ENCODE measurements at regions not wholly inside any gene's neighbourhood (a gene's known extent, or its start where the extent isn't known, plus 50 kb on each side); places are given as distances from the start of the nearest gene placed in this dataset.
"Not testable (repeated sequence)": the region's sequence is repeated elsewhere in the genome, so short reads cannot be mapped to it uniquely, and the experiment has no call there.

DNA sequence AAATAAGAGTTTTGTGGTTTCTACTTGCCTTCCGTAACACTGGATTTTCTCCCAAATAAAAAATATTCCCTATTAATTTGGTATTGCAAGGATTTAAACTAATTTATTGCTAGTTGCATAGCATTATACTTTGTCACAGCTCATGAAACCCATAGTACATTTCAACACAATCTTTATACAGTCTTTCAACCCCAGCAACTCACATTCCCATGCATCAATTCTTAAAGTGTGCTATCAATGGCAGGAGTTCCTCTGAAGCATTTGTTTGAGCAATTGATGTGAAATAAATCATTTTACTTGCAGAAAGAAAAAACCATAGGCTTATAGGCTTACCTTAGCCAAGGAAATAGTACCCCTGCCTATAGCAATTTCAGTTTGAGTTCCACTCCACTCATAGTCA lies 251.9 kb downstream of the PAPSS1 start:
- no peak for DNase-seq (ENCODE audit: low spot score)

DNA sequence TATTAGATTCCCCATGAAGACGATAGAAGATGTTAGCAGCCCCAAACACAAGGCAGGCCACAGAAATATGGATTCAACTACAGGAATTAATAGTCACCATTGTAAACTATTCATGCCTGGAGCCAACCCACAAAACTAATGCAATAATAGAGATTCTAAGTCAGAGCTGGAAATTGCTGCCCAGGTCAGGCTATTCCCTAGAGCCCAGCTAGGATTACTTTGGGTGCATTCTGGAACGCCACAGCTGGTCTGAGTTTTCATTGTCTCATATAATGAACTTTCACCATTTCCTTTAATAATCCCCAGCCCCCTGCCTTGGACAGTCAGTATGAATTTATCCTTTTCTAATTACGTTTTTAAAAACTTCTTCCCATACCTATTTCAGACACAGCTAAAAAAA lies 252.6 kb downstream of the PAPSS1 start:
- no peak for DNase-seq (ENCODE audit: low spot score)

DNA sequence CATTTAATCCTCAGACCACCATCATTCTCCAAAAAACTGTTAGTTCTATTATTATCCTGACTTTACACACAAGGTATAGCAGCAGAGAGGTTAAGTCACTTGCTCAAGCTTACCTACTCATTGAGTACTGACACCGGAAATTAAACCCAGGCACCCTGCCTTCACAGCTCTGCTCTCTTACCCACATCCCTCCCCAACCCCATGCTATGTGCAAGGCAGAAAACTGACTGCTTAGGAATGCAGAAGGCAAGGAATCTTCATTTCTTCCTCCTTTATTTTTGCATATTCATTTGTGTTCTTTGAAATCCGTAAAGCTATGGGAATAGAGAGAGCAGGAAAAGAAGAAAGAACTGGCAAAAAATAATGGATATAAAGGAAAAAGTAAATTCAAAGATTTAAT lies 261.8 kb downstream of the PAPSS1 start:
- DNase-seq (ENCODE audit: low spot score) = no peak

DNA sequence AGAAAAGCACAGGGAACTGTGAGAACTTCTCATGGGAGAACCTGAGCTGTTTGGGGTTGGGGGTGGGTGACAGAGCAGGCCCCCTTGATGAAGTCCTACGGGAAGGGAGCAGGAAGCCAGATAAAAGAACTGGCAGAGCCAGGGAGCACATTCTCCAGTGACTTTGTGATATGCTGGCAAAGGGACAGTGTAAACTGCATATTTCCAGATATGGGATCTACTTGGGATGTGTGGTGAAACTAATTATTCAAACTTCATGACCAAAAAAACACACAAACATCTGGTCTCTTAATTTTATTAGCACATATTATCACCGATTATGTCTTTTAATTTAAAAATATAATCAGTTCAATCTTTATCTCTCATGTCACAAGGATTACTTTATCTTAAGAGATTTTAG lies 266.0 kb downstream of the PAPSS1 start:
- no peak for DNase-seq (ENCODE audit: low spot score)

DNA sequence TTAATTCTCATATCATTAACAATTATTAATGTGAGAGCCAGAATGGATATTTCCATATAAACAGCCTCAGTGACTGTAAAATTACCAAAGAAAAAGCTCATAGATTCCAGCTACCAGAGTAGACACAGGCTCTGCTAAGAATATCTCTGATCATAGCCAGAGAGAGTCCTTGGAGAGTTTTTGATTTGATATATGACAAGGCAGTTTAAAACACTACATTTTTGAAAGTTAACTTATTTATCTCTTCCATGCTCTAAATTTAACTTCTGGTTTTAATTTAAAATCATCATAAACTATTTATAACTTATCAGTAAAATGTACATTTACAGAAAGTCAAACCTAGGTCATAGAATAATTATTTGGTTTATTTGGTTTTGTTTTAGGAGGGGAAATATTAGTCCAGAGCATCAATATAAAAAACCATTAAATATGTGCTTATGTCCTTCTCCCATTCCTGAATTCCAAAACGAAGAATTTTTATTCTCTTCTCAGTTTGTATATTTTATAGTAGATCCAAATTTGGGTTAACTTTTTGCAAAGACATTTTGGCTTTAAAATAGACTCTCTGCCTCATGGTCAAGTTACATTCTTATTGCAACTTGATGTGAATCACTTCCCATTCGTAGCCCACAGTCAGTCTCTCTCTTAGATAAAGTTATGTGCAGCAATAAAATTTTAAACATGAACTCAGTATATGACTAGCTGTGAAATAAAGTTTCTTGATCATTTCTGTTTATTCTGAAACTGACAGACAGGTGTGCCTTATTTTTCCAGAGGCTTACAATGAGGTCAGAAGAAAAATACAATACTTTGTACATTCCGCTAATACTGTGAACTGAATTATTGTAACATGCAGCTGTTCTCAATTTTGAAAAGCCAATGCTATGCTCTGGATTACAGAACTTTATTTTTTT lies 267.1 kb downstream of the PAPSS1 start:
- DNase-seq (ENCODE audit: low spot score) = no peak

DNA sequence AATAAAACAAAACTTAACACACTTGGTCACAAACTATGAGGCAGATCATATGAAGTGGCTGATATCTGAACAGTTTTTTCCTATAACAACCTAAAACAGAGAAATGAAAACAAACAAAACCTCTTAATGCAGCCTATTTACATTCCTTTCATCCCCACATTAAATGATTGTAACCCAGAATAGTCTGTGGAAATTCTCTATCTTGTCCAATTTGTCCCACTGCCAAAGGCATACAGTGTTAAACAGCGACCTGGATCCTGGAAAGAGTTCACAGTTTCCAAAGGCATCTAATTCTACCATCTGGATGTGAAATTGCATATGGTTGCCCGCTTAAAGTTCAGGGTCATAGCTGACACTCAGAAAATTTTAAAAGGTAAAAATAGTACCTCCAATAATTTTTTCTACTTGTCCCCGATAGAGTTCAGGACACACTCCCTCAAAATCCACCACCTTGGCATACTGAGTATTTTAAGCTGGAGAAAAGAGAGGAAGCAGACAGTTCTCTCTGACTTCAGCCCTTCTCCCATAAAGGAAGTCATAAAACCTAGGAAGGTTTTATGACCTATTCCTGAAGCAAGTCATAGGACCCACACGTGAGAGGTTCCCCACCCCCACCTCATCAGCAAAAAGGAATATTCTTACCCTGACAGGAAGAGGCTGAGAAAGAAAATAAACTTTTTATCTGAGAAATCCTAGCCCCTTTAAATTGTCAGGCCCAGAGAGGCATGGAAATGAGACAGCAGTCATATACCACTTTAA lies 270.2 kb downstream of the PAPSS1 start:
- DNase-seq (ENCODE audit: low spot score) = no peak

DNA sequence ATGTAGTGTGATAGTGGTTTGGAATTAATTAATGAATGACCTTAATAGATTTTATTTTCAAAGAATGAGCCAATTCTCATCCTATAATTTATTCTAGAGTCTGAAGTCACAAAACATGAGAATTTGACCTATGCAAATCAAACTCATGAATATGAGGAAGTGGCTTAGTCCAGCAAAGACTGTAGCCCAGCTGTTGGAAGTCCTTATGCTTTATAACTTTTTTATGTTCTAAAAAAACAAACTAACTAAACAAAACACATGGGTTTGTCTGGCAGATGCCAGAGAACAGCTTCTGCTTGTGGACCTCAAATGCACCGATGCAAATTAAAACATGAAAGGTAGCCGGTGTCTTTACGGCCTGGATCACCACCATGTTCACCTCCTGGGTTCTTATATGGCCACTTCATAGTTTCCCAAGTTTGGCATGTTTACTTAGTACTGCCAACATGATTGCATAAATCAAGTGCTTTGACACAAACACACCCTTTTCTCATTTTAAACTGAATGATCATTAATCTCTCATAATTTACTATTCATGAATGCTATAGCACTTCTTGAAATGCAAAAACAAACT lies 277.4 kb downstream of the PAPSS1 start:
- no peak for DNase-seq (ENCODE audit: low spot score)

DNA sequence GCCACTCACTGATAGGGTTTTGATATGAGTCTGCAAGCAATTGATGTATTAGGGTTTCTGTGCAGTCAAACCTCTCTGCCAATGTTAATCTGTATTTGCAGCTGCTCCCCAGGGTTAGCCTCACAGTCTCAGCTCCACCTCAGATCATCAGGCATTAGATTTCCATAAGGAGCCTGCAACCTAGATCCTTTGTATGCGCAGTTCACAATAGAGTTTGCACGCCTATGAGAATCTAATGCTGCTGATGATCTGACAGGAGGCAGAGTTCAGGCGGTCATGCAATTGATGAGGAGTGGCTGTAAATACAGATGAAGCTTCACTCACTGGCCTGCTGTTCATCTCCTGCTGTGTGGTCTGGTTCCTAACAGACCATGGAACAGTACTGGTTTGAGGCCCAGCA lies 280.6 kb downstream of the PAPSS1 start:
- DNase-seq (ENCODE audit: low spot score) = no peak

DNA sequence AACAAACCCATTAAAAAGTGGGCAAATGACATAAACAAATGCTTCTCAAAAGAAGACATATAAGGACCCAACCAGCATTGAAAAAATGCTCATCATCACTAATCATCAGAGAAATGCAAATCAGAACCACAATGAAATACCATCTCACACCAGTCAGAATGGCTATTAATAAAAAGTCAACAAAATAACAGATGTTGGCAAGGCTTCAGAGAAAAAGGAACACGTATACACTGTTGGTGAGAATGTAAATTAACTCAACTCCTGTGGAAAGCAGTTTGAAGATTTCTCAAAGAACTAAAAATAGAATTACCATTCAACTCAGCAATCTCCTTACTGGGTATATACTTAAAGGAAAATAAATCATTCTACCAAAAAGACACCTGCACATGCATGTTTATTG lies 283.6 kb downstream of the PAPSS1 start:
- DNase-seq (ENCODE audit: low spot score) = not testable (repeated sequence)

DNA sequence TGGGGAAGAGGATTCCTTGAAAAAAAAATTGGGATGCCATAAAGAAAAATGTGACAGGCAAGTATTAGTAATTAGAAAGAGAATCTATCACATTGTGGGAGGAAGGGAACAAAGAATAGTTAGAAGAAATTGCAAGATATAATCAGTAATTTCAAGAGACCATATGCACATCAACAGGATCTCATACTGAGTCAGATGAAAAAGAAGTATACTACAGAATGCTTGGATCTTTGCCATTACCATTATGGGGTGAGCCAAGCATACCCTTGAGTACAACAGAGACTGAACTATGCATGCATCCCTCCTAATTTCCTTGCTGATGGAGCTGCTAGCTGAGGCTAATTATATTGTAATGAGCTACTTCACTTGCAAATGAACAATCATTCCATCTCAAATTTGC lies 287.6 kb downstream of the PAPSS1 start:
- DNase-seq (ENCODE audit: low spot score) = no peak

DNA sequence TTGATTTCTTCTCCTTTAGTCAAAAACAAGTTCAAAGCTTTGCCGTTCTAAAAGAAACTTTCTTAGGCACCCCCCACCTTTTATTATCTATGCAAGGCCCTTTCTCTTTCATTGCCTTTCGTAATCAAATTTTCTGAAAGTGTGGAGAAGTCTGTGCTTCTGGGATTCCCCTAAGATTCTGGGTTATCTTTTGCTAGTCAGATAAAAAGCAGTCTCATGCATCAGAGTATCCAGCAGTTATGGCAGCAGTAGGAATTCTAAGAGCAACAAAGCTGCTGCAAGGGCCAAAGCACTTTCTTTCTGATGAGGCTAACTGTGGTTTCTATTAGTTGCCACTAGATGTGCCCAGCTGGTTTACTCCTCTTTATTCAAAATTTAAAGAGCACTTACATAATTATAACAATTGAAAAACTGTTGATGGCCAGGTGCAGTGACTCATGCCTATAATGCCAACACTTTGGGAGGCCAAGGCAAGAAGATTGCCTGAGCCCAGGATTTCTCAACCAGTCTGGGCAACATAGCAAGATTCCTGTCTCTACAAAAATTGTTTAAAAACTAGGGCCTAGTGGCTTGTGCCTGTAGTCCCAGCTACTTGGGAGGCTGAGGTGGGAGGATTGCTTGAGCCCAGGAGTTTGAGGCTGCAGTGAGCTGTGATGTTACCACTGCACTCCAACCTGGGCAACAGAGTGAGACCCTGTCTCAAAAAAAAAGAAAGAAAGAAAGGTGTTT lies 296.2 kb downstream of the PAPSS1 start:
- no peak for DNase-seq (ENCODE audit: low spot score)

DNA sequence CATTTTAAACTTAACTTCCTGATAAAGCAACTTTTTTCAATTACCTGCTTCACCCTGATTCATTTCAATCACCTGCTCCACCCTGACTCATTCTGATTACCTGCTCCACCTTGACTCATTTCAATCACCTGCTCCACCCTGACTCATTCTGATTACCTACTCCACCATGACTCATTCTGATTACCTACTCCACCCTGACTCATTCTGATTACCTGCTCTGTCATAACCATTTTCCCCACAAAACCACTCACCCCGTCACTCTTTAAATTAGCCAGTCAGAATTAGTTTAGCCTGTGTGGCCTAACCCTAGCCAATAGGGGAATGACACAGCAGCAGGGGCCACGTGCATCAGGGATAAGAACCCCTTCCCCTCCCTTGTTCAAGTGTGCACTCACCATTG lies 300.5 kb downstream of the PAPSS1 start:
- DNase-seq (ENCODE audit: low spot score) = not testable (repeated sequence)

DNA sequence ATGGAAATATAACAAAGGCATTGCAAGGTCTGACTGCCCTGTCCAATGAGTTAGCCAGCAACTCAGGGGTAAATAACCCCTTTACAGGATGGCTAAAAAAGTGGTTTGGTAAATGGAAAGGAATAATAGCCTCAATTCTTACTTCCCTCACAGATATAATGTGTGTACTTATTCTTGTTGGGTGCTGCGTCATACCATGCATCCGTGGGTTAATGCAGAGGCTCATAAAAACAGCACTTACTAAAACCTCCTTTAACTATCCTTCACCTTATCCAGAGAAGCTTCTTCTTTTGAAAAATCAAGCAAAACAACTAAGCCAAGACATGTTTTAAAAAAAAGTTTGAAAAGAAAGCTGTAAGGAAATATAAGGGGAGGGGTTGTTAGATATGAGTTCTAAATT lies 301.0 kb downstream of the PAPSS1 start:
- no peak for DNase-seq (ENCODE audit: low spot score)

DNA sequence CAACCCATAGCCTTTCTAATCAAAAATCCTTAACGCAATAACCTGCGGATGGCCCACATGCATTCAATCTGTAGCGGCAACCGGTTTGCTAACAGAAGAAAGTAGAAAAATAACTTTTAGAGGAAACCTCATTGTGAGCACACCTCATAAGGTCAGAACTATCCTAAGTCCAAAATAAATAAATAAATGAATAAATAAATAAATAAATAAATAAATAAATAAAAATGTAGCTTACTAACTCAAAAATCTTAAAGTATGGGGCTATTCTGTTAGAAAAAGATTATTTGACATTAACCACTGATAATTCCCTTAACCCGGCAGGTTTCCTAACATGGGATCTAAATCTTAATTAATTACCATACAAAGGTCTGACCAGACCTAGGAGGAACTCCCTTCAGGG lies 304.5 kb downstream of the PAPSS1 start:
- DNase-seq (ENCODE audit: low spot score) = not testable (repeated sequence)

DNA sequence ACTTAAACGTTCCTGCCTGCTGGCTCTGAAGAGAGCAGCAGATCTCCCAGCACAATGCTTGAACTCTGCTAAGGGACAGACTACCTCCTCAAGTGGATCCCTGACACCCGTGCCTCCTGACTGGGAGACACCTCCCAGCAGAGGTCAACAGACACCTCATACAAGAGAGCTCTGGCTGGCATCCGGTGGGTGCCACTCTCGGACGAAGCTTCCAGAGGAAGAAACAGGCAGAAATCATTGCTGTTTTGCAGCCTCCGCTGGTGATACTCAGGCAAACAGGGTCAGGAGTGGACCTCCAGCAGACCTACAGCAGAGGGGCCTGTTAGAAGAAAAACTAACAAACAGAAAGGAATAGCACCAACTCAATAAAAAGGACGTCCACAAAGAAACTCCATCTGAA lies 310.2 kb downstream of the PAPSS1 start:
- DNase-seq (ENCODE audit: low spot score) = not testable (repeated sequence)

DNA sequence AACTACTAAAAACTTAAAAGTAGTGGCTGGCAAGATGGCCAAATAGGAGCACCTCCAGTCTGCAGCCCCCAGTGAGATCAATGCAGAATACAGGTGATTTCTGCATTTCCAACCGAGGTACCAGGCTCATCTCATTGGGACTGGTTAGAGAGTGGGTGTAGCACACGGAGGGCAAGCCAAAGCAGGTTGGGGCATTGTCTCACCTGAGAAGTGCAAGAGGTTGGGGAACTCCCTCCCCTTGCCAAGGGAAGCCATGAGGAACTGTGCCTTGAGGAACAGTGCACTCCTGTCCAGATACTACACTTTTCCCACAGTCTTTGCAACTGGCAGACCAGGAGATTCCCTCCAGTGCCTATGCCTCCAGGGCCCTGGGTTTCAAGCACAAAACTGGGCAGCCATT lies 311.1 kb downstream of the PAPSS1 start:
- DNase-seq (ENCODE audit: low spot score) = no peak

DNA sequence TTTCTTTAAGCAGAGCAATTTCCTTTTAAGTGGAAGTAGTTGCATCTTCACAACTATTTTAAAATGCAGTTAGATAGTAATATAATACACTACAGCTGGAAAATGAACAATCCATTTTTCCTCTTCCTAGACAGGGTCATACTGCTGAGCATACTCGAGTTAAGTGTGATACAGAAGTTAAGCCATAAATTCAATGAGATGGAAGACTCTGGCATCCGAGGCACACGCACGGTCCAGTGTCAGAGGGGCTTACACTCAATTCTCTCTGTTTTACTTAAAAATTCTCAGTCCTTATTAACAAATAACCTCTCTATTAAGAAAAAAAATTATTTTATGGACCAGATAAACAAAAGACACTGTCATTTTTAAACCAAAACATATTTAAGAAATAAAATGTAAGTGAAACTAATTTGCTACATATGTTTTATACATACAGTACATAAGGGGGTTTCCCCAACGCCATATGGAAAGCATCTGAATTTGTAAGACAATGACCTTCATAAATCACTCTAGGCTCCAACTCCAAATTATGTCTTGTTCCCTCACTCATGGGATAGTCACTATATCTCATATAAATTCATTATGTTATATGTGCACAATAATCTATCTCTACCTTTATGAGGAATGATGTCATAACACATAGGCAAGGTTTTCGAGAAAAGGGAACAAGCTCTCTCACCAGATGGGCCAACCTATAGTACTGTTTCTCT lies 315.3 kb downstream of the PAPSS1 start:
- no peak for DNase-seq (ENCODE audit: low spot score)

DNA sequence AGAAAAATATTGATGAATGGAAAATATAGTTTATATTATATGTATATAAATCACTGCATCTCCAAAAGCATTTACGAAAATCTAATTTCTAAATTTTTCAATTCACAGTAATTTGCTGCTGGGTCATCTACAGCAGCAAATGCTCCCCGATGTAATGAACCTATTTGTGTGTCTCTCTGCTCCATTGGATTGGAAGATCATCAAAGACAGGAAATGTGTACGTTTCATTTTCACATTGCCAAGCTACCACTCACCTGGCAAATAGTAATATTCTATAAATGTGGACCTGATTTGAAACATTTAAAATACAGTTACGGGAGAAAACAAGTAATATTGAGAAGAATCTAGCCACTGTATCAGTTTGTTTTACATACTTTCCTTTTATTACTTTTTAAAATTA lies 317.7 kb downstream of the PAPSS1 start:
- DNase-seq (ENCODE audit: low spot score) = no peak

DNA sequence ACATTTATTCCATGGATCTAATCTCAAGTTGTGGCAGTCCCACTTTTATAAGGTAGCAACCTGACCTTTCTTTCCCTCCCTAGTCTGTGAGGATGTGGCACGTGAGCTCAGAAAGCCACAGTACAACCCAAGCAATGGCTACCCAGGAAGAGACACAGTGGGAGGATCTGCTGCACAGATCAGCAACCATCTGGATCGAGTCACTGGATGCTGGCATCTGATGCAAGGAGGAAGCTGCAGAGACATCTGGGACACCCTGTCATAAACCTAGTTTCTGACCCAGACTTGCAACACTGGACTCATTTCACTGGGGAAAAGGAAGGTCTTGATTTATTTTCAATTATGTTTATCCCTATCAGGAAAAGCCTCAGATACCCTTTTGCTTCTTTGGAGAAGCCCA lies 327.1 kb downstream of the PAPSS1 start:
- no peak for DNase-seq (ENCODE audit: low spot score)

DNA sequence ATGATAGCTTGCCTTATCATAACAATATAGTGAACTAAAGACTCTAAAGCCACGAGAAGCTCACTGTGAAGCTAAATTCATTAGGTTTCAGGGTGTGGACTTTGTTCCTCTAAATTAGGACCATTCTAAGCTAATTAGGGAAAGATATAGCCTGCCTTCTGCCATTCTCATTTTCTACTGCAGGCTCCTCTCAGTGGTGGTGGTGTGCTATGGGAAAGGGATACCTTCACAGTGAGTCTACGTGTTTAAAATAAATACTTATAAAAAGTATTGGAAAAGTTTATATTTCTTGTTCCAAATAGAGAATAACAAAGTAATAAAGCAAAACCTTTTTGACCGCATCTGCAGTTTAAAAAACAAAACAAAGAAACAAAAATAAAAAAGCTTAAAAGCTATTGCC lies 327.7 kb downstream of the PAPSS1 start:
- no peak for DNase-seq (ENCODE audit: low spot score)

DNA sequence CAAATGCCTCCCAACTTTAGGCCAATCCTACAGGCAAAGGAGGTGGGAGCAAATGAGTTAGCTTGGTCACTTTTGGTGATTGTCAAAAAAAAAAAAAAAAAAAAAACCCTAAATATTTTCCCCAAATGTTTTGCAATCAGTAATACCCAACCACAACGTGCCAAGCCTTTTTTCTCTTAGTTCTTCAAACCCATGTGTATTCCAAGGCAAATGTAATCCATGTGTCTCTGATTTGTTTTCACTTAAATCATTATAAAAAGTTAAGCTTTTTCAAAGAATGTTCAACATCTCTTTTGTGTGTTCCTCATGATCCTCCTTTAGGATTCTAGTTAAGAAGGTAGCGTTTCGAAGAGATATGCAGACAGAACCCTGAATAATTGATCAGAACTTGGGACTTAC lies 328.4 kb downstream of the PAPSS1 start:
- DNase-seq (ENCODE audit: low spot score) = no peak
